ENCODE measurements at regions not wholly inside any gene's neighbourhood (a gene's known extent, or its start where the extent isn't known, plus 50 kb on each side); places are given as distances from the start of the nearest gene placed in this dataset.
"Not testable (repeated sequence)": the region's sequence is repeated elsewhere in the genome, so short reads cannot be mapped to it uniquely, and the experiment has no call there.

DNA sequence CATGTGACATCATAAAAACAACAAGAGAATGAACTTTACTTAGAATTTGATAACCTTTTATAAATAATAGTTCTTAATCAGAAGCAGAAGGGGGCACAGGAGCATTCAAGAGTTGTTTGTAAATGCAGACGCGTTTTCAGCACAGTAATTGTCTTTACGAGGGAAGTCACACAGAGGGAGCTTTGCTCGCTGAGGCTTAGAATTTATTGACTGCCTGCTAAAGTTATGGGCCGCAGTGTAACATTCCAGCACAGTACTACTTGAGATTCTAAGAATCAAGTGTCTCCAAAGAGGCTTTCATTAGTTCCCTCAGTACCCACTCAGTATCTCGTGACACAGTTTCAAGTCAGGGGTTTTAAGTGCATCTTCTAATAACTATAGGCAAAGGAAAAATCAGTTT is 288.7 kb downstream of the NR2F2 start:
- Mint-ChIP-seq H3K9me3 (peaks cover 0 to 2% of the 10 kb centered on the region in 2 donors), H3K27ac (no peak overlapping the region), H3K36me3 (no peaks in the 10 kb centered on the region)
- no peak for DNase-seq (ENCODE audit: low spot score in 2 of 2)
- ATAC-seq: no peak

DNA sequence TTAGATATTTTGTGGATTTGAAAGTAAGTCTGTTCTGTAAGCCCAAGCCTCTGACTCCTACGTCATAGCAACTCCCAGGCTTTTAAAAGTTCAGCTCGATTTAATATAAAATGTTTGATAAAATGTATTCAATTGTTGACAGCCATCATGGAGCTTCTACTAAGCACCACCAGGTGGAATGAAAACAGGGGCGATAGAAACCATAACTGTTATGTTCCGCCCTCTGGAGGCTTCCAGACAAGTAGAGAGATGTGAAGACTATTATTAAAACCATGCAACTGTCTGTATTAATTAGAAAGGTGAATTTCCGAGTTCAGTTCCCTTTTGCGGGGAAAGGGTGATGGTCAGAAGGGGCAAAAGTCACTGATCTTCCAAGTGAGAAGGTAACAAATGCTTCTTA is 292.2 kb downstream of the NR2F2 start:
- no peak for ATAC-seq
- H3K36me3 Mint-ChIP-seq: no peaks in the 10 kb centered on the region
- DNase-seq (ENCODE audit: low spot score in 2 of 2): no peak
- no peaks in the 10 kb centered on the region for H3K9me3 Mint-ChIP-seq
- no peak overlapping the region for H3K27ac Mint-ChIP-seq

DNA sequence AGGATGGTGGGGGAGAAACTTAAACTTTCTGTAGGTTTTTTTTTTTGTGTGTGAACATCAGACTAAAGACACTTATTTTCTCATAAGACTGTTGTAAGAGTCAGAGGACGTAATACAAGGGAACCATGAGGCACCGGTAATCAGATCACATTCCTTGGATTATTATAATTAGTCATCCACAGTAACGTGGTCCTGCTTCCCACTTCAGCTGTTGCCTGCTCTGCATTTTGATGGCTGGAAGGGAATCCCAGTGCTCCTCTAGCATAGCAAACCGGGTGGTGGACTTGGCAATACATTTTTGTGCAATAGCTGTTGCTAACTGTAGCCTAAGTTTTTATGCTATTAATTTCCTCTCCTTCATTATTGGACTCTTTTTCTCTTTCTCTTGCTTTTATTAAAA is 294.8 kb downstream of the NR2F2 start:
- Mint-ChIP-seq H3K27ac (no peak overlapping the region), H3K36me3 (no peaks in the 10 kb centered on the region), H3K9me3 (no peaks in the 10 kb centered on the region)
- ATAC-seq (no peak), DNase-seq (ENCODE audit: low spot score in 2 of 2) (no peak)

DNA sequence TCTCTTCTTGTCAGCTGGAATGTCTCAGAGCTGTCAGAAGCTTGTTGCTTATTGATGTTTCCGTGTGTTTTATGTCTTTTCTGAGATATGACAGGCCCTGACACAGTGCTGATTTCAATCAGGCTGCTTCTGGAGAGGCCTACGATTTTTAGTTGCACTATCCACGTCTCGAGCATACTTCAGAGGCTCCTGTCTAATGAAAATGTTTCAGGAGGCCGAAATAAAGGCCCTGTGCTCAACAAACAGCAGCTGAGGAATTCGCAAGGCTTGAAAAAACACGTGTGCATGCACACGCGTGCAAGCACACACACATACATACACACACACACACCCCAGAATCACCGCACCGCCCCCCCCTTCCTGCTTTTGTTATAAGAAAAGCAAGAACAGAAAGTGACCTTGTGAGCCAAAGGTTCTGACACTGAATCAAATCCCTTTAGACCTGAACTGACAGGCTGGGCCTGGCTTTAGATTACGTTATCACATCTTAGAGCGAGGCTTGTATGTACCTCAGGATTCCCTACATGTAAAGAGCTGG is 296.6 kb downstream of the NR2F2 start:
- no peak overlapping the region for H3K27ac Mint-ChIP-seq
- DNase-seq (ENCODE audit: low spot score in 2 of 2) (no peak), ATAC-seq (no peak)
- H3K36me3 Mint-ChIP-seq: no peaks in the 10 kb centered on the region
- H3K9me3 Mint-ChIP-seq: no peaks in the 10 kb centered on the region

DNA sequence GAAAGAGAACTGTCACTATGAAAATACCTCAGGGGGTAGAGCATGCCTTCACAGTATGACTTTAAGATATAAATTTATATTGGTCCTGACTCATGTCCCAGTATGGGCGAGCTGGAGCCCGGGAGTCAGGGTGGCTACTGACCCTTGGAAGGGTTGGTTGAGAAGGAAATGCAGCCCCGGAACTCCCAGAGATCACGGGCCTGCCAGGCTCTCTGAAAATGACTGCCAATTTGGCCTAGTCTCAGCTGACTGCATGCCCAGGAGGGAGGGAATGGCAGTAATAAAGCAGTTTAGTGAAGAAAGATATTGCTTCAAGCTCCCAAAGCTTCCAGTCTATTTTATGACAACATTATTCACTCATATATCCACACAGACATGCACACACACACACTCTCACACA is 299.0 kb downstream of the NR2F2 start:
- Mint-ChIP-seq H3K27ac (no peak overlapping the region), H3K36me3 (no peaks in the 10 kb centered on the region), H3K9me3 (peaks cover 4 to 5% of the 10 kb centered on the region in 2 donors)
- ATAC-seq: no peak
- no peak for DNase-seq (ENCODE audit: low spot score in 2 of 2)

DNA sequence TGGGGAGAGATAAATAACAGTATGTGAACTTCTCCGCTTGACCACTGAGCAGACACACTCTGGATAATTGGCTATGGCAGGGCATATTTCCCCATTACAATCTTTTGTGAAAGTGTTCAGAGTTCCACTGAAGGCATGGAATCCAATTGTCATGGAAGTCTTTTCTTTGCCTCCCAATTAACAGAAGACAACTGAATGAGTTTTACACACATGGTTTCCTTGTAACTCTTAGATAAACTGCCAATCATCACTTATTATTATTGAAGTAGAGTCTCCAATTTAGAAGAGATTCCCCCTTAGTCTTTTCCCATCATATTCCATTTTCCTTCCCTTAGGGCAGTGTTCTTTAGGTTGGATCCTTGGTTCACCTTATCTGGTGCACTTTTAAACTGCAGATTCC is 308.3 kb downstream of the NR2F2 start:
- Mint-ChIP-seq H3K9me3 (peaks cover 5 to 7% of the 10 kb centered on the region in 2 donors), H3K27ac (no peak overlapping the region), H3K36me3 (no peaks in the 10 kb centered on the region)
- ATAC-seq: no peak
- DNase-seq (ENCODE audit: low spot score in 2 of 2): no peak

DNA sequence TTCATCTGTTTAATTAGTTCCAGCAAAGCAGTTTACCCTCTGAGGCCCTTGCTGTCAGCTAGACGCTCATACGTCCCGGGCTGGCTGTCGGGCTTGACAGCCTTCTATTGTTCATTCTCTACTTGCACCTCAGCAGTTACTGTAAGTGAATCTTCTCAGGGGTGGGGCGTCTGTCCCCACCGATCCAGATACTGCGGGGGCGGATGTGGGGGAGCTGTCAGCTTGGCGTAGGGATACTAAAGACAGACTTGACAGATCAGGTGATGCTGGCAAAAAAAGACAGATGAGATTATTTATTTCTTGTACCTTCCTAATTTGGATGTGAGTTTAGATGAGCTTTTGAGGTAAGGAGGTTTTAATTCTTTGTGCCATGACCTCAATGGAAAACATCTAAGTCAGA is 315.3 kb downstream of the NR2F2 start:
- H3K36me3 Mint-ChIP-seq: no peaks in the 10 kb centered on the region
- DNase-seq (ENCODE audit: low spot score in 2 of 2): no peak
- H3K9me3 Mint-ChIP-seq: peaks cover 15 to 21% of the 10 kb centered on the region in 2 donors
- H3K27ac Mint-ChIP-seq: no peak overlapping the region
- no peak for ATAC-seq

DNA sequence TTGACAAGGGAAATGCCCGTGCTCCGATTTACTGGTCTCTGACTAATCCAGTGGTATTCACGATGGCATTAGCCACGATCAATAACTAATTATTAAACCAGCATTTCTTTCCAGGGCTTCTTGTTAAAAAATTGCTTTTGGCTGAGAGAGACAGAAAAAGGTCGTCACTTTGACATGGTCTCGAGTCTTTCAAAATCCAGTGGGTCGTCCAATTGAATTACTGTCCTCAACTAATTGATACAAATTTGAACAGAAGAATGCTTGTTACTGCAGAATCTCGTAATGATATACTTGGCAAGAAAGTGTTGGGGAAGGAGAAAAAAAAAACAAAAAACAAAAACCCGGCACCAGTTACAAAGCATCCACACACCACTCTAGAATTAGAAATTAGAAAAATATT is 318.4 kb downstream of the NR2F2 start:
- Mint-ChIP-seq H3K36me3 (no peaks in the 10 kb centered on the region), H3K27ac (no peak overlapping the region), H3K9me3 (peaks cover 19 to 23% of the 10 kb centered on the region in 2 donors)
- DNase-seq (ENCODE audit: low spot score in 2 of 2) (no peak), ATAC-seq (no peak)

DNA sequence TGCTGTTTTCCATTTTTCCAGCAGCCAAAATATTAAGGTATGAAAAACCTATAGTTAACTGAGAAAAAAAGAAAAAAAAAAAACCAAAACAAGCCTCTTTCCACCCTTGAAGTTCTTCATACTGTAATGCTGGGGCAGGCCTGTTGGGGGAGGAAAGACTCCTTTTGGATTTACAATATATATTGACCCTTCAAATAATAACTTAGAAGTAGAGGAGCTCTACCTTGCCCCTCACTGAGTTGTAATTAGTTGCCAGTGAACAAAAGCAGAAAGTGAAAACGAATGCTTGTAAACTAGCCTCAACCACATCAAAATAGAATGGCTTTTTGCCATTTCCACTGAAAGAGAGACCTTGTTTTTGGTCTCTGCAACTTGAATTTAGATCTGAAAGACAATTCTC is 326.6 kb downstream of the NR2F2 start:
- ATAC-seq (no peak), DNase-seq (ENCODE audit: low spot score in 2 of 2) (no peak)
- H3K36me3 Mint-ChIP-seq: no peaks in the 10 kb centered on the region
- H3K9me3 Mint-ChIP-seq: peaks cover 3 to 10% of the 10 kb centered on the region in 2 donors
- H3K27ac Mint-ChIP-seq: no peak overlapping the region

DNA sequence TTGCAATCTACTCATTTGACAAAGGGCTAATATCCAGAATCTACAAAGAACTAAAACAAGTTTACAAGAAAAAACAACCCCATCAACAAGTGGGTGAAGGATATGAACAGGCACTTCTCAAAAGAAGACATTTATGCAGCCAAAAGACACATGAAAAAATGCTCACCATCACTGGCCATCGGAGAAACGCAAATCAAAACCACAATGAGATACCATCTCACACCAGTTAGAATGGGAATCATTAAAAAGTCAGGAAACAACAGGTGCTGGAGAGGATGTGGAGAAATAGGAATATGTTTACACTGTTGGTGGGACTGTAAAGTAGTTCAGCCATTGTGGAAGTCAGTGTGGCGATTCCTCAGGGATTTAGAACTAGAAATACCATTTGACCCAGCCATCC is 336.5 kb downstream of the NR2F2 start:
- H3K9me3 Mint-ChIP-seq; H3K27ac Mint-ChIP-seq; ATAC-seq; H3K36me3 Mint-ChIP-seq; DNase-seq (ENCODE audit: low spot score in 2 of 2): not testable (repeated sequence)

DNA sequence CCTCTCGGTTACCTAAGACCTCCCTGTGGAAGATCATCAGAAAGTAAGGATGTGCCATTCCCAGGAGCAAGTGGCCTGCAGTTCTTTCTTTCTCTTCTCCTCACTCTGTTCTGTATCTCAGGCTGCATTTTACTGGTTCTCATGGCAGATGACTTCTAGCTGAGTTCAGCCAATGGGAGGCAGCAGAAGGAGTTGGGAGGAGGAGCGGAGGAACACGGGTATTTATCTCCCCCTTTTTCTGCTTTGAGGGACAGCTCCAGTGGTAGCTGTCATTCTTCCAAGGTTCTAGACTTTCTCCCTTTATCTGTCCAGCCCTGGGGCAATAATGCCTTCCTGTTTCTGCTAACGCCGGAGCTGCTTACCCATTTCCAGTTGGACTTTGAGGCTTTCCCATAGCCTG is 339.9 kb downstream of the NR2F2 start:
- no peak overlapping the region for H3K27ac Mint-ChIP-seq
- no peaks in the 10 kb centered on the region for H3K36me3 Mint-ChIP-seq
- DNase-seq (ENCODE audit: low spot score in 2 of 2) (no peak), ATAC-seq (no peak)
- H3K9me3 Mint-ChIP-seq: no peaks in the 10 kb centered on the region

DNA sequence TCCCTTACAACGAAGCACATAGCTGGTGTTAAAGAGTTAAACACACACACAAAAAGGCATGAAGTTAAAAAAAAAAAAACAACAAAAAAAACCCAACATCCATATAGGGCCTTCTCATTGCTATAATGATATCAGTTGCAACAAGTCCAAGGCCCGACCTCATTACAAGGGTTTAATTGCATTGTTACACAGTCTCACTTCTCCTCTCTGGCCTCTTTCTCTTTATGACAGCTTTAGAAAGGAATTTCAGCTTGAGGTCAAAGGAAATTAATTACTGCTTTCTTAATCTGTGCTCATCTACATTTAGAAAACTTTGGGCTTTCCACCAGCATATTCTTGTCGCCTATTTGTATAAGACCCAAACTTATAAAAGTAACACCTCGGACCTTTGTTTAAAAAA is 342.1 kb downstream of the NR2F2 start:
- DNase-seq (ENCODE audit: low spot score in 2 of 2) (no peak), ATAC-seq (no peak)
- H3K36me3 Mint-ChIP-seq: no peaks in the 10 kb centered on the region
- H3K9me3 Mint-ChIP-seq: no peaks in the 10 kb centered on the region
- H3K27ac Mint-ChIP-seq: no peak overlapping the region

DNA sequence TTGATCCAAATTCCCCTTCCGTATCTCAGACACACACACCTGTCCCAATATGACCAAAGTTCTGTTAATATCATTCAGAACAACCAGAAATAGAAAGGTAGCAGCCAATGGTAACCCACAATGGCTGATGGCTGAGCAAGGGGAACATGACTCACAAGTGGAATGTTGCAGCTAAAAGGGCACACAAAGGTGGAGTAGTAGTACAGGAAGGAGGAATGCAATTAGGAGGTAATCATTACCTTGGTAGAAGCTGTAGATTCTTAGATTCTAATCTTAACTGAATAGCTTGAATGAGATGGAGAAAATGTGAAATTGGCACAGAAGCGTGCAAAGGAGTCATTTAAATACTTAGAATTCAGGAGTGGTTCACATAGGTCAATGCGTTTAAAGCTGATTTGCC is 347.9 kb downstream of the NR2F2 start:
- no peak overlapping the region for H3K27ac Mint-ChIP-seq
- H3K36me3 Mint-ChIP-seq: no peaks in the 10 kb centered on the region
- H3K9me3 Mint-ChIP-seq: peaks cover 0 to 3% of the 10 kb centered on the region in 2 donors
- ATAC-seq: no peak
- DNase-seq (ENCODE audit: low spot score in 2 of 2): no peak

DNA sequence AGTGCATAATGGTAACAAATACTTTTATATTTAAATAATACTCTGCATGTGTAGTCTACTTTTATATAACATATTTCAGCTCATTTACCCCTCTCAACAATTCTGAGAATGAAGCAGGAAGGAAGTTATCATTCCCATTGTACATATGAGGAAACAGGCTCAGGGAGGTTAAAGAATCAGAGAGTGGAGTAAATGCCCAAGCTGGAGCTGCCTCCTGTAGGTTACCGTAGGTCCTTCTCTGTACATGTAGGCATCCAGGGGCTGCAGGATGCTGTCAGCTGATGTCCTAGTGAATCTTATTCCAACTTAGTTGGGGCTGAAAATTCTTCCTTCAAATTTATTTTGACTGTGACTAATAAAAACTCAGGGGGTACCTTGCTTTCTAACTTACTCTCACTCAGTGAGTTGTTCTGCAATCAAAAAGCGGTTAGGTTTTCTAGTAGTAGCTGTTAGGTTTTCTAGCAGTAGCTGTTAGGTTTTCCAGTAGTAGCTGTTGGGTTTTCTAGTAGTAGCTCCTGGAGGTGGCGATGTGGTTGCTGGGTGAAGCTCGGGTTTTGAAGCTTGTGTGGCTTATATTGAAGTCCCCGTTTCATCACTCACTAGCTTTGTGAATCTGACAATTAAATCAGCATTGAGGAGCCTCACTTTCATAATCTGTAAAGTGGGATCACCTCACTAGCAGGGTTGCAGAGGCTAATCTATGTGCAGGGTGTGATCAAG is 357.0 kb downstream of the NR2F2 start:
- Mint-ChIP-seq H3K36me3 (no peaks in the 10 kb centered on the region), H3K9me3 (peaks cover 7 to 9% of the 10 kb centered on the region in 2 donors), H3K27ac (no peak overlapping the region)
- DNase-seq (ENCODE audit: low spot score in 2 of 2): no peak
- no peak for ATAC-seq

DNA sequence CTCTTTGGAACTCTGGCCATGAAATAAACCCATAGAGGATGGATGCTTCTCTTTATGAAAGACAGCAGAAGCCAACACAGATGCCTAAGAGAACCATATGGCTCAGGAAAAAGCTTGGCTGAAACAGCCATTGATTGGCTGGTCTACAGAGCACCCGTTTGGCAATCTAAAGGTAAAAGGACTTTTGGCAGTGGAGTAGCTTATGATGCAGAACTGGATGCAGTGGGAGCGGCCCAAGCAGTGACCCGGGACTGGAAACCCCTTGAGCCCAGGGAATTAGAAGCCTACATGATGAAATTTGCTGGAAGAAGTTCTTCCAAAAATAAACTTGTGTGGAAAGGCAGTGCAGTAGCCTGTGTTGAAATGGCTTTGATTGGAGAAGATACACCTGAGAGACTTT is 360.2 kb downstream of the NR2F2 start:
- DNase-seq (ENCODE audit: low spot score in 2 of 2) (no peak), ATAC-seq (no peak)
- Mint-ChIP-seq H3K9me3 (peaks cover 7 to 9% of the 10 kb centered on the region in 2 donors), H3K27ac (no peak overlapping the region), H3K36me3 (no peaks in the 10 kb centered on the region)

DNA sequence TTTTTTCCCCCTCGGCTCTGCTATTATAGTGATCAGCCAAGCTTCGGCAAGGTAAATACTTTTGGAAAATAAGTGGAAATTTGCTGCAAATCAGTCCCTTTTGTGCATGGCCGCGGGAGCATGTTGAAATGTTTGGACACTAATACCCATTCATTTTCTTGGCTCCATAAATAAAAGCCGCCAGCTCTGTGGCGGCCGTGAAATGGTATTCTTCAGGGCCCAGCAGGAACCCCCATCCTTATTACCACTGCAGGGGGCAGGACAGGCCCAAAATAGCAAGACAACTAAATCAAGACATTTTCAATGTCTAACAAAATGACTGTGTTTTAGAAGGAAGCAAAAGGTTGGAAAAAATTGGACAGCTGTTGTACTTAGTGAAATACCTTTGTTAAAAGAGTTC is 362.3 kb downstream of the NR2F2 start:
- Mint-ChIP-seq H3K27ac (no peak overlapping the region), H3K9me3 (peaks cover 7 to 9% of the 10 kb centered on the region in 2 donors), H3K36me3 (no peaks in the 10 kb centered on the region)
- ATAC-seq: no peak
- DNase-seq (ENCODE audit: low spot score in 2 of 2): no peak

DNA sequence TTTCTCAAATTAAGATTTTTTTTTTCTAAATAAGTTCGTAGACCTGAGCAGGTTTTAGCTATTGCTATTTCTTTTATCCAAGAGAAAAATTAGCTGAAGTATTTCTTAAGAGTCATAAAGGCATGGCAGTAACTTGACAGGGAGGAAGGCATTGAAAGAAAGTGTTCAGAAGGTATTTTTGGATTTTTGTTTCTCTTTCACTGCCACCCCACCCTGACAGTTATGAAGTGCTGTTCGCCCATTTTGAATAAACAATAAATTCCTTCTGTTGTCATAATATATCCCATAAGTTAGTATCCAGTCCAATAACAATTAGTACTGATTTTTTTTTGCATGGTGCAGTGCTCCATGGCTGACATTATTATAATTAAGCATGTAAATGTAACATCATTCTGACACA is 363.0 kb downstream of the NR2F2 start:
- Mint-ChIP-seq H3K36me3 (no peaks in the 10 kb centered on the region), H3K27ac (no peak overlapping the region), H3K9me3 (peaks cover 5 to 7% of the 10 kb centered on the region in 2 donors)
- ATAC-seq: no peak
- no peak for DNase-seq (ENCODE audit: low spot score in 2 of 2)

DNA sequence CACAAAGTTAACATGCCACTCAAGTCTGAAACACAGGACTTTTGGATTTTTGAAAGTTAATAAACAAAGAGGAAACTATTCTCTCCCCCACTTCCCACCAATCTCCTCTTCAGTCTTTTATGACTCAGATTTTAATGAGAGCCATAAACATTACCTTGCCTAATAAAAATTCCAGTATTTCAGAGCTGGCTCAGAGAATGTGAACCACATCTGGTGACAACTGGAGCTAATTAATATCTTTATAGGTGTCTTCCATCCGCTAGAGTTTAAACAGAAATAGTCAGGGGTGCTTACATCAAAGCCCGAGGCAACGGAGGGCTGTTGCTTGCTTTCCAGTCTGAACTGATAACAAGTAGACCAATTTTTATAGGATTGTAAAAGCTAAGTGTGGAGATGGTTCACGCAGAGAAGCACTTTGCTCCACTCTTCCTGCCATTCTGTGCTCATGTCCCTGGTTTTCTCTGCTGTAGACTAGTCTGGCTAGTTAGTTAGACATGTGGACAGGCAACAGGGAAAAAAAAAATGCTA is 363.6 kb downstream of the NR2F2 start:
- H3K27ac Mint-ChIP-seq: no peak overlapping the region
- peaks cover 5 to 7% of the 10 kb centered on the region in 2 donors for H3K9me3 Mint-ChIP-seq
- no peak for ATAC-seq

More for the DNA sequence above, 363.6 kb downstream of the NR2F2 start:
- no peaks in the 10 kb centered on the region for H3K36me3 Mint-ChIP-seq
- DNase-seq (ENCODE audit: low spot score in 2 of 2): no peak
